ENCODE measurements at regions not wholly inside any gene's neighbourhood (a gene's known extent, or its start where the extent isn't known, plus 50 kb on each side); places are given as distances from the start of the nearest gene placed in this dataset.
"Not testable (repeated sequence)": the region's sequence is repeated elsewhere in the genome, so short reads cannot be mapped to it uniquely, and the experiment has no call there.

DNA sequence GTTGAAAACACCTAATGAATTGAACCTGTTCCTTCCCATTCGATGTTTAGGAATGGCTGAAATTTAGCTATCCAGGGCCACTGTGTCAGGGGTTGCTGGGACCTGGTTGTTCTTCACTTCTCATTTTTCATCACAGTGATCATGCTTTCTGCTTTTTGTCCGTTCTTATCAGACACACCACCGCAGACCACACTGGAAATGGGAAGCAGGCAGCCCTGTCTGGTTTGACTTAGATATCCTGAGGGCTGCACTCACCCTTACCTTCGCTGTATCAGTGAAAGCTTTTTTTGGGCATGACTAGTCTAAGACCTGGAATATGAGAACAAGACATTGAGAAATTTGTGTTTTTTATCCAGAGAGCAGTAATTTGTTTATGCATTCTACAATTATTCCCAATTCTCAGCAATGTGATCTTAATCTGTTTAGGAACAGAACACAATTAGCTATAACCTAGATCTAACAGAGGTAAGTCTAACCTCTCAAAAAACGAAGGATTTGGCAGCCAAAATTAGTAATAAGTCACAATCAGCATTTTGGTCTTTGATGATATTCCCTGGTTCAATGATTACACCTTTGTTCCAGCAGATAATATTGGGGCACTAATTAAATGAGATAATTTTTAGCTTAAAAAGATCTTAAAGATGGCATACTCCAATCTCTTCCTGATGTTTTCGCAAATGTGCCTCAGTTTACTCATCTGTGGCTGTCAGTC, 126.0 kb upstream of the GOT2 start:
- H3K9me3 ChIP-seq (ENCODE audit: control insufficient read depth in 1 of 2, low read length in 2 of 2), result no peaks in the 10 kb centered on the region
- H3K36me3 ChIP-seq (ENCODE audit: insufficient read depth, low read length), result no peaks in the 10 kb centered on the region
- no peaks in the 10 kb centered on the region for H3K4me1 ChIP-seq (ENCODE audit: insufficient read depth, low read length)
- Mint-ChIP-seq H3K4me3 (no peak overlapping the region), H3K27ac (no peak overlapping the region), H3K27me3 (peaks cover 5 to 11% of the 10 kb centered on the region in 2 donors), H3K9me3 (peaks cover 0 to 8% (median 3%) of the 10 kb centered on the region in 8 donors), H3K36me3 (no peaks in the 10 kb centered on the region), H3K4me1 (no peaks in the 10 kb centered on the region)
- intact Hi-C loops (cut with micrococcal nuclease), result no loop called here
- no peak for DNase-seq
- POLR2A ChIA-PET (ENCODE audit: partially characterized antibody), result no interaction called here
- H3K27ac ChIP-seq (ENCODE audit: low read depth, low read length), result no peak overlapping the region
- no peak overlapping the region for H3K4me3 ChIP-seq (ENCODE audit: low read length in 2 of 2)
- no peaks in the 10 kb centered on the region for H3K27me3 ChIP-seq (ENCODE audit: insufficient read depth, low read length)
- CTCF ChIA-PET (ENCODE audit: partially characterized antibody), result no interaction called here

- H3K4me1 ChIP-seq (ENCODE audit: insufficient read depth, low read length); H3K4me1 Mint-ChIP-seq; POLR2A ChIA-PET (ENCODE audit: partially characterized antibody); H3K4me3 ChIP-seq (ENCODE audit: low read length in 2 of 2); DNase-seq; intact Hi-C loops (cut with micrococcal nuclease); H3K4me3 Mint-ChIP-seq; H3K27ac ChIP-seq (ENCODE audit: low read depth, low read length); H3K36me3 ChIP-seq (ENCODE audit: insufficient read depth, low read length); H3K27ac Mint-ChIP-seq; H3K36me3 Mint-ChIP-seq; H3K9me3 ChIP-seq (ENCODE audit: control insufficient read depth in 1 of 2, low read length in 2 of 2); CTCF ChIA-PET (ENCODE audit: partially characterized antibody); H3K27me3 ChIP-seq (ENCODE audit: insufficient read depth, low read length); H3K9me3 Mint-ChIP-seq: not testable (repeated sequence)
- H3K27me3 Mint-ChIP-seq, result peaks cover 5 to 11% of the 10 kb centered on the region in 2 donors
Measured at GRCh38 chr16:58858577-58858976, 124.5 kb upstream of the GOT2 start.

DNA sequence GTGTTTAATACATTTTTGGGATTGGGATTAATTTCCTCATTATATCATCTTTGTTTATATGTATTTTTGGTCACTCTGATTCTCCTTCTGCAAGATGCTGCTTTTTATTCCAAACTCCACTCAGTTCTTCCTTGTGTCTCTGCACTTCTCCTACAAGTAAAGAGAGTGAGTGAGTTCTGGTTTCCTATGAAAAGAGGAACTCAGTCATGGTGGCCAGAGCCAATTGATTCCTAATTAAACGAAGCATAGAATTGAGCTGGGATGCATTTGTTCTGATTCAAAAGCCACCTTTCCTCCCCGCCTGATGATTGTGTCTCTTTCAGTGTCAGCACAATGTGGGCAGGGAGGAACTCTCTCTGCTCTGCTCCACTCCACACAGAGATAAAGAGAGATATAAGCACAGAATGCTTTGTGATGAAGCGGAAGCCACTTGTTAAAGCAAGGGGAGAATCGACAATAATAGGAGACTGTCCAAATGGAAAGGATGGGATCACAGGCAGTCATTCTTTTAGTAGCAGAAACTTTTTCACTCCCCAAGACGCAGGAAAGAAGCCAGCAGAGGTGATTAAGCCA, 121.3 kb upstream of the GOT2 start:
- POLR2A ChIA-PET (ENCODE audit: partially characterized antibody), result no interaction called here
- H3K27me3 ChIP-seq (ENCODE audit: insufficient read depth, low read length), result no peaks in the 10 kb centered on the region
- no peaks in the 10 kb centered on the region for H3K4me1 ChIP-seq (ENCODE audit: insufficient read depth, low read length)
- Mint-ChIP-seq H3K9me3 (peaks cover 0 to 5% (median 0%) of the 10 kb centered on the region in 8 donors), H3K4me3 (no peak overlapping the region), H3K4me1 (no peaks in the 10 kb centered on the region), H3K27me3 (peaks cover 5 to 6% of the 10 kb centered on the region in 2 donors), H3K27ac (no peak overlapping the region), H3K36me3 (no peaks in the 10 kb centered on the region)
- intact Hi-C loops (cut with micrococcal nuclease), result no loop called here
- no peak overlapping the region for H3K27ac ChIP-seq (ENCODE audit: low read depth, low read length)
- no peaks in the 10 kb centered on the region for H3K36me3 ChIP-seq (ENCODE audit: insufficient read depth, low read length)
- no peak for DNase-seq
- H3K9me3 ChIP-seq (ENCODE audit: control insufficient read depth in 1 of 2, low read length in 2 of 2), result no peaks in the 10 kb centered on the region
- H3K4me3 ChIP-seq (ENCODE audit: low read length in 2 of 2), result no peak overlapping the region
- CTCF ChIA-PET (ENCODE audit: partially characterized antibody), result no interaction called here

GRCh38 chr16:58853854-58854791, 120.0 kb upstream of the GOT2 start:
- Histone ChIP-seq H3K27ac (ENCODE audit: low read depth, low read length) (no peak overlapping the region), H3K4me3 (ENCODE audit: low read length in 2 of 2) (no peak overlapping the region), H3K9me3 (ENCODE audit: control insufficient read depth in 1 of 2, low read length in 2 of 2) (no peaks in the 10 kb centered on the region), H3K36me3 (ENCODE audit: insufficient read depth, low read length) (no peaks in the 10 kb centered on the region), H3K27me3 (ENCODE audit: insufficient read depth, low read length) (no peaks in the 10 kb centered on the region), H3K4me1 (ENCODE audit: insufficient read depth, low read length) (no peaks in the 10 kb centered on the region)
- CTCF ChIA-PET (ENCODE audit: partially characterized antibody), result interaction anchor here (1.0 to 1.1 kb wide), 2 partner anchors 40 kb away, joined by 3 read pairs; no protein-coding TSS in a partner anchor
- no peak overlapping the region for H3K4me3 Mint-ChIP-seq
- intact Hi-C loops (cut with micrococcal nuclease), result no loop called here
- no peak overlapping the region for H3K27ac Mint-ChIP-seq
- DNase-seq, result no peak
- H3K36me3 Mint-ChIP-seq, result no peaks in the 10 kb centered on the region
- POLR2A ChIA-PET (ENCODE audit: partially characterized antibody), result no interaction called here
- peaks cover 0 to 4% (median 0%) of the 10 kb centered on the region in 8 donors for H3K9me3 Mint-ChIP-seq
- no peaks in the 10 kb centered on the region for H3K4me1 Mint-ChIP-seq
- peaks cover 3 to 5% of the 10 kb centered on the region in 2 donors for H3K27me3 Mint-ChIP-seq

GRCh38 chr16:58850678-58851020, 116.5 kb upstream of the GOT2 start:
- Mint-ChIP-seq H3K27me3 (peaks cover 3% of the 10 kb centered on the region in 2 donors), H3K27ac (no peak overlapping the region), H3K36me3 (no peaks in the 10 kb centered on the region), H3K9me3 (peaks cover 0 to 6% (median 0%) of the 10 kb centered on the region in 8 donors), H3K4me3 (no peak overlapping the region), H3K4me1 (no peaks in the 10 kb centered on the region)
- DNase-seq, result no peak
- intact Hi-C loops (cut with micrococcal nuclease), result no loop called here
- no peak overlapping the region for H3K4me3 ChIP-seq (ENCODE audit: low read length in 2 of 2)
- ChIA-PET POLR2A (ENCODE audit: partially characterized antibody) (no interaction called here), CTCF (ENCODE audit: partially characterized antibody) (no interaction called here)
- no peaks in the 10 kb centered on the region for H3K4me1 ChIP-seq (ENCODE audit: insufficient read depth, low read length)
- no peaks in the 10 kb centered on the region for H3K36me3 ChIP-seq (ENCODE audit: insufficient read depth, low read length)
- H3K27ac ChIP-seq (ENCODE audit: low read depth, low read length), result no peak overlapping the region
- H3K9me3 ChIP-seq (ENCODE audit: control insufficient read depth in 1 of 2, low read length in 2 of 2), result no peaks in the 10 kb centered on the region
- no peaks in the 10 kb centered on the region for H3K27me3 ChIP-seq (ENCODE audit: insufficient read depth, low read length)

- no peaks in the 10 kb centered on the region for H3K27me3 ChIP-seq (ENCODE audit: insufficient read depth, low read length)
- no peaks in the 10 kb centered on the region for H3K36me3 Mint-ChIP-seq
- no peaks in the 10 kb centered on the region for H3K9me3 ChIP-seq (ENCODE audit: control insufficient read depth in 1 of 2, low read length in 2 of 2)
- H3K4me1 Mint-ChIP-seq, result no peaks in the 10 kb centered on the region
- intact Hi-C loops (cut with micrococcal nuclease), result no loop called here
- H3K27me3 Mint-ChIP-seq, result peaks cover 3 to 4% of the 10 kb centered on the region in 2 donors
- H3K27ac ChIP-seq (ENCODE audit: low read depth, low read length), result no peak overlapping the region
- H3K36me3 ChIP-seq (ENCODE audit: insufficient read depth, low read length), result no peaks in the 10 kb centered on the region
- ChIA-PET CTCF (ENCODE audit: partially characterized antibody) (no interaction called here), POLR2A (ENCODE audit: partially characterized antibody) (no interaction called here)
- no peak overlapping the region for H3K4me3 ChIP-seq (ENCODE audit: low read length in 2 of 2)
- H3K4me1 ChIP-seq (ENCODE audit: insufficient read depth, low read length), result no peaks in the 10 kb centered on the region
- no peak for DNase-seq
- no peak overlapping the region for H3K27ac Mint-ChIP-seq
- H3K9me3 Mint-ChIP-seq, result peaks cover 0 to 6% (median 0%) of the 10 kb centered on the region in 8 donors
- H3K4me3 Mint-ChIP-seq, result no peak overlapping the region
Measured at GRCh38 chr16:58850019-58850677, 116.0 kb upstream of the GOT2 start.

DNA sequence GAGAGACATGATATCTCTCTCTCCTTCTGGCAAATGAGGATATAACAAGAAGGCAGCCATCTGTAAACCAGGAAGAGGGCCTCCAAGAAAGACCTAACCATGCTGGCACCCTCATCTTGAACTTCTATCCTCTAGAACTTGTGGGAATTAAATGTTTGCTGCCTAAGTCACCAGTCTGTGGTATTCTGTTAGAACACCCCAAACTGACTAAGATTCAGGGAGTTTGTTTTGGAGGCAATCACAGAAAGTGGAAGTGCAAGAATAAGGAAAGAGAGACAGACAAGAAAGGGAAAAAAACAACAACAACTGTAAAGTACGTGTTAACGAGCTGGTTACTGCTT, 114.5 kb upstream of the GOT2 start:
- H3K36me3 Mint-ChIP-seq, result no peaks in the 10 kb centered on the region
- H3K4me3 Mint-ChIP-seq, result no peak overlapping the region
- no peaks in the 10 kb centered on the region for H3K4me1 Mint-ChIP-seq
- H3K27ac Mint-ChIP-seq, result no peak overlapping the region
- H3K27ac ChIP-seq (ENCODE audit: low read depth, low read length), result no peak overlapping the region
- H3K27me3 ChIP-seq (ENCODE audit: insufficient read depth, low read length), result no peaks in the 10 kb centered on the region
- POLR2A ChIA-PET (ENCODE audit: partially characterized antibody), result no interaction called here
- H3K36me3 ChIP-seq (ENCODE audit: insufficient read depth, low read length), result no peaks in the 10 kb centered on the region
- H3K27me3 Mint-ChIP-seq, result peaks cover 3 to 5% of the 10 kb centered on the region in 2 donors
- peaks cover 0 to 6% (median 0%) of the 10 kb centered on the region in 8 donors for H3K9me3 Mint-ChIP-seq
- intact Hi-C loops (cut with micrococcal nuclease), result no loop called here
- no peaks in the 10 kb centered on the region for H3K9me3 ChIP-seq (ENCODE audit: control insufficient read depth in 1 of 2, low read length in 2 of 2)
- H3K4me1 ChIP-seq (ENCODE audit: insufficient read depth, low read length), result no peaks in the 10 kb centered on the region
- H3K4me3 ChIP-seq (ENCODE audit: low read length in 2 of 2), result no peak overlapping the region
- no peak for DNase-seq
- CTCF ChIA-PET (ENCODE audit: partially characterized antibody), result no interaction called here

Data from CD4-positive, alpha-beta memory T cell (primary cell).